ENCODE measurements at regions not wholly inside any gene's neighbourhood (a gene's known extent, or its start where the extent isn't known, plus 50 kb on each side); places are given as distances from the start of the nearest gene placed in this dataset.

GRCh38 chr5:164020116-164020515, 514.7 kb downstream of the MAT2B start:
- intact Hi-C loops (cut with DNase I; ENCODE audit: low total_unique reads): no loop called here
- WGBS, 2 donors (ENCODE audit: low coverage in 1 of 2): 70 to 80% methylated on average over 7 of the region's 7 CpGs
- TF ChIP-seq POLR2A (IDR thresholded peaks at IDR 0.05) (no peak), POLR2AphosphoS5 (IDR thresholded peaks at IDR 0.05) (no peak)
- TF ChIP-seq, protein P1, sequence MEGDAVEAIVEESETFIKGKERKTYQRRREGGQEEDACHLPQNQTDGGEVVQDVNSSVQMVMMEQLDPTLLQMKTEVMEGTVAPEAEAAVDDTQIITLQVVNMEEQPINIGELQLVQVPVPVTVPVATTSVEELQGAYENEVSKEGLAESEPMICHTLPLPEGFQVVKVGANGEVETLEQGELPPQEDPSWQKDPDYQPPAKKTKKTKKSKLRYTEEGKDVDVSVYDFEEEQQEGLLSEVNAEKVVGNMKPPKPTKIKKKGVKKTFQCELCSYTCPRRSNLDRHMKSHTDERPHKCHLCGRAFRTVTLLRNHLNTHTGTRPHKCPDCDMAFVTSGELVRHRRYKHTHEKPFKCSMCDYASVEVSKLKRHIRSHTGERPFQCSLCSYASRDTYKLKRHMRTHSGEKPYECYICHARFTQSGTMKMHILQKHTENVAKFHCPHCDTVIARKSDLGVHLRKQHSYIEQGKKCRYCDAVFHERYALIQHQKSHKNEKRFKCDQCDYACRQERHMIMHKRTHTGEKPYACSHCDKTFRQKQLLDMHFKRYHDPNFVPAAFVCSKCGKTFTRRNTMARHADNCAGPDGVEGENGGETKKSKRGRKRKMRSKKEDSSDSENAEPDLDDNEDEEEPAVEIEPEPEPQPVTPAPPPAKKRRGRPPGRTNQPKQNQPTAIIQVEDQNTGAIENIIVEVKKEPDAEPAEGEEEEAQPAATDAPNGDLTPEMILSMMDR (IDR thresholded peaks at IDR 0.05): no peak

GRCh38 chr5:164027738-164028137, 522.3 kb downstream of the MAT2B start:
- in situ Hi-C loops (cut with MboI; ENCODE audit: low pct_ligation_motif_present in 1 of 4, low pct_unique_long_range_greater_than_20kb in 1 of 4, low sequenced_read_pairs in 3 of 4): no loop called here
- Histone ChIP-seq H3K36me3 (no peaks in the 10 kb centered on the region), H3K4me1 (no peaks in the 10 kb centered on the region), H3K27me3 (no peaks in the 10 kb centered on the region), H3K4me3 (no peak overlapping the region), H3K9me3 (no peaks in the 10 kb centered on the region), H3K27ac (no peak overlapping the region)
- TF ChIP-seq EP300 (IDR thresholded peaks at IDR 0.05; ENCODE audit: low read depth) (no peak), POLR2A (IDR thresholded peaks at IDR 0.05) (no peak), POLR2AphosphoS5 (IDR thresholded peaks at IDR 0.05) (no peak)
- TF ChIP-seq, protein P1 (IDR thresholded peaks at IDR 0.05): no peak
- intact Hi-C loops (cut with DNase I; ENCODE audit: low total_unique reads): no loop called here
- no peak for DNase-seq
- 20 to 55% methylated on average over 1 to 2 of the region's 2 CpGs for WGBS, 2 donors (ENCODE audit: low coverage in 1 of 2)

More at GRCh38 chr5:164020116-164020515, 514.7 kb downstream of the MAT2B start:
- no peak for DNase-seq
- H3K27me3 ChIP-seq: no peaks in the 10 kb centered on the region
- H3K27ac ChIP-seq: no peak overlapping the region
- no peak overlapping the region for H3K4me3 ChIP-seq
- H3K9me3 ChIP-seq: no peaks in the 10 kb centered on the region
- no peaks in the 10 kb centered on the region for H3K36me3 ChIP-seq
- H3K4me1 ChIP-seq: no peaks in the 10 kb centered on the region
- in situ Hi-C loops (cut with MboI; ENCODE audit: low pct_ligation_motif_present in 1 of 4, low pct_unique_long_range_greater_than_20kb in 1 of 4, low sequenced_read_pairs in 3 of 4): loop anchor here (25.0 kb wide), 4 partner anchors 458 to 1192 kb away; no protein-coding TSS in a partner anchor

GRCh38 chr5:164038128-164038783, 532.8 kb downstream of the MAT2B start:
- Histone ChIP-seq H3K9me3 (no peaks in the 10 kb centered on the region), H3K27ac (no peak overlapping the region), H3K4me3 (no peak overlapping the region), H3K4me1 (no peaks in the 10 kb centered on the region), H3K36me3 (no peaks in the 10 kb centered on the region), H3K27me3 (no peaks in the 10 kb centered on the region)
- in situ Hi-C loops (cut with MboI; ENCODE audit: low pct_ligation_motif_present in 1 of 4, low pct_unique_long_range_greater_than_20kb in 1 of 4, low sequenced_read_pairs in 3 of 4) (no loop called here), intact Hi-C loops (cut with DNase I; ENCODE audit: low total_unique reads) (no loop called here)
- 81 to 84% methylated on average over 3 of the region's 3 CpGs for WGBS, 2 donors (ENCODE audit: low coverage in 1 of 2)
- no peak for DNase-seq
- TF ChIP-seq POLR2A (IDR thresholded peaks at IDR 0.05) (no peak), POLR2AphosphoS5 (IDR thresholded peaks at IDR 0.05) (no peak), EP300 (IDR thresholded peaks at IDR 0.05; ENCODE audit: low read depth) (no peak)
- TF ChIP-seq, protein P1 (IDR thresholded peaks at IDR 0.05): no peak

GRCh38 chr5:164041105-164041504, 535.7 kb downstream of the MAT2B start:
- Histone ChIP-seq H3K36me3 (no peaks in the 10 kb centered on the region), H3K9me3 (no peaks in the 10 kb centered on the region), H3K27ac (no peak overlapping the region), H3K27me3 (no peaks in the 10 kb centered on the region), H3K4me1 (no peaks in the 10 kb centered on the region), H3K4me3 (no peak overlapping the region)
- intact Hi-C loops (cut with DNase I; ENCODE audit: low total_unique reads): no loop called here
- WGBS, 2 donors (ENCODE audit: low coverage in 1 of 2): 75 to 89% methylated on average over 1 of the region's 1 CpG
- no peak for TF ChIP-seq EP300 (IDR thresholded peaks at IDR 0.05; ENCODE audit: low read depth)
- TF ChIP-seq, protein P1 (IDR thresholded peaks at IDR 0.05): no peak
- TF ChIP-seq POLR2AphosphoS5 (IDR thresholded peaks at IDR 0.05): no peak
- TF ChIP-seq POLR2A (IDR thresholded peaks at IDR 0.05): no peak
- in situ Hi-C loops (cut with MboI; ENCODE audit: low pct_ligation_motif_present in 1 of 4, low pct_unique_long_range_greater_than_20kb in 1 of 4, low sequenced_read_pairs in 3 of 4): no loop called here
- DNase-seq: no peak

Measured in transverse colon (tissue), 4 donors.